Activated B cell treated with CpG ODN at 0.5 μM for 24 hours (primary cell): ENCODE measurements at regions not wholly inside any gene's neighbourhood (a gene's known extent, or its start where the extent isn't known, plus 50 kb on each side); places are given as distances from the start of the nearest gene placed in this dataset.

Source experiments
- ATAC-seq: fragments of 200-7000 bp; cut with Tn5 transposase; one replicate; pipeline ENCODE4 v1.10.0; 2021; ENCODE audit warnings: low read depth, mild to moderate bottlenecking, moderate library complexity
- CTCF ChIA-PET: fragments of 350-600 bp; sonication (Branson Sonifier 250); formaldehyde crosslinking; loops from one replicate; lab custom pipeline; 2021; ENCODE audit warnings: antibody characterized with exemption; lab: Charles Lee
- POLR2A ChIA-PET: fragments of 350-600 bp; sonication (Branson Sonifier 250); formaldehyde crosslinking; loops from one replicate; lab custom pipeline; 2021; ENCODE audit warnings: antibody characterized with exemption; lab: Charles Lee
- DNase-seq: peaks from one replicate; pipeline ENCODE4 v3.0.0; 2022
- H3K27ac Mint-ChIP-seq: one replicate; pipeline ENCODE4 v1.8.0; 2020; ENCODE audit warnings: mixed read lengths
- H3K27me3 Mint-ChIP-seq: one replicate; pipeline ENCODE4 v1.8.0; 2021; ENCODE audit warnings: mixed read lengths
- H3K36me3 Mint-ChIP-seq: one replicate; pipeline ENCODE4 v1.8.0; 2021; ENCODE audit warnings: low read depth, mixed read lengths
- H3K4me1 Mint-ChIP-seq: one replicate; pipeline ENCODE4 v1.8.0; 2021; ENCODE audit warnings: mixed read lengths
- H3K4me3 Mint-ChIP-seq: one replicate; pipeline ENCODE4 v1.8.0; 2020; ENCODE audit warnings: mild to moderate bottlenecking, mixed read lengths
- H3K9me3 Mint-ChIP-seq: one replicate; pipeline ENCODE4 v1.8.0; 2020; ENCODE audit warnings: mixed read lengths
- intact Hi-C: fragments of 100-400 bp; cut with micrococcal nuclease; formaldehyde crosslinking; loops from one replicate; pipeline ENCODE4 v1.15.1; 2024
- TF ChIP-seq, protein P1 (sequence below): fragments of 200-600 bp; IDR thresholded peaks from one replicate; pipeline ENCODE4 v1.8.0; 2022; ENCODE audit warnings: antibody characterized with exemption, mild to moderate bottlenecking

DNA sequence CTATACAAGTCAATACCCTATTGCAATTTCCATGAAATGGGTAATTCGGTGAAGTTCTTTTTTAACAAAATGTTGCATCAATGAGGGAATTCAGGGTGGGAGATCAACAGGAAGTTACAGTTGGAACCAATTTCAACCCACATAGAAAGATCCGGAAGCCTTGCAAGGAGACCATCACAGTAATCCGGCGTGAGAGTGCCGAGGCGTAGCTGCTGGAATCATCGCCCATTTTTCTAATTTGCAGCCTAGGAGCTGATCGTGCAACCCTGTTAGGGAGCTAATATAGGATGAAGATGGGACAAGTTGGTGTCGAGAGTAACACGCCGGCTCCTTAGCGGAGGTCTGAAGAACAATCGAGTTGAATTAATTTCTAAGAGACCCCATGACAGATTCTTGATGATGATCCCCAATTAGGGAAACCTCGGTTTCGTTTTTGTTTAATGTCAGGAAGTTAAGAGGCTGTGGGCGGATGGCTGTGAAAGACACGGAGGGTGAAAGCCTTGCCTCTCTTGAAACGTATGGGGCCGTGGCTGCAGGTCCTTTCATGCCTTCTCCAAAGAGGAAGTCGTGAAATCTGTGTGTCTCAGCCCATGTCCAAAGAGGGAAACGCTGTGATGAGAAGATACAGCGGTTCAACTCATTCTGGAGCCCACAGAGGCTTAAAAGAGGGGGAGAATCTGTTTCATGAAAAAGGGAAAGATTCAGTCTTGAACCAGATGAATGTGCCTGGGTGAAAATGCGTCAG, 51.2 kb upstream of the CARD11 start:
- Mint-ChIP-seq H3K36me3 (no peaks in the 10 kb centered on the region), H3K27me3 (no peaks in the 10 kb centered on the region), H3K27ac (peak overlapping the region; percentile 92), H3K4me1 (peaks cover 48% of the 10 kb centered on the region), H3K4me3 (peak overlapping the region; percentile 80), H3K9me3 (no peaks in the 10 kb centered on the region)
- DNase-seq = no peak
- ATAC-seq = peak; percentile 42
- CTCF ChIA-PET = interaction anchor here (6.3 kb wide), 1 partner anchor 29 kb away, joined by 38 read pairs; no protein-coding TSS in a partner anchor
- intact Hi-C loops = loop anchor here (5.0 kb wide), 1 partner anchor 42 kb away; no protein-coding TSS in a partner anchor
- TF ChIP-seq, protein P1, sequence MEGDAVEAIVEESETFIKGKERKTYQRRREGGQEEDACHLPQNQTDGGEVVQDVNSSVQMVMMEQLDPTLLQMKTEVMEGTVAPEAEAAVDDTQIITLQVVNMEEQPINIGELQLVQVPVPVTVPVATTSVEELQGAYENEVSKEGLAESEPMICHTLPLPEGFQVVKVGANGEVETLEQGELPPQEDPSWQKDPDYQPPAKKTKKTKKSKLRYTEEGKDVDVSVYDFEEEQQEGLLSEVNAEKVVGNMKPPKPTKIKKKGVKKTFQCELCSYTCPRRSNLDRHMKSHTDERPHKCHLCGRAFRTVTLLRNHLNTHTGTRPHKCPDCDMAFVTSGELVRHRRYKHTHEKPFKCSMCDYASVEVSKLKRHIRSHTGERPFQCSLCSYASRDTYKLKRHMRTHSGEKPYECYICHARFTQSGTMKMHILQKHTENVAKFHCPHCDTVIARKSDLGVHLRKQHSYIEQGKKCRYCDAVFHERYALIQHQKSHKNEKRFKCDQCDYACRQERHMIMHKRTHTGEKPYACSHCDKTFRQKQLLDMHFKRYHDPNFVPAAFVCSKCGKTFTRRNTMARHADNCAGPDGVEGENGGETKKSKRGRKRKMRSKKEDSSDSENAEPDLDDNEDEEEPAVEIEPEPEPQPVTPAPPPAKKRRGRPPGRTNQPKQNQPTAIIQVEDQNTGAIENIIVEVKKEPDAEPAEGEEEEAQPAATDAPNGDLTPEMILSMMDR = no peak
- POLR2A ChIA-PET = interaction anchor here (0.5 to 1.4 kb wide), 4 partner anchors 26 to 786 kb away, joined by 3 to 7 read pairs (median 4); no protein-coding TSS in a partner anchor

DNA sequence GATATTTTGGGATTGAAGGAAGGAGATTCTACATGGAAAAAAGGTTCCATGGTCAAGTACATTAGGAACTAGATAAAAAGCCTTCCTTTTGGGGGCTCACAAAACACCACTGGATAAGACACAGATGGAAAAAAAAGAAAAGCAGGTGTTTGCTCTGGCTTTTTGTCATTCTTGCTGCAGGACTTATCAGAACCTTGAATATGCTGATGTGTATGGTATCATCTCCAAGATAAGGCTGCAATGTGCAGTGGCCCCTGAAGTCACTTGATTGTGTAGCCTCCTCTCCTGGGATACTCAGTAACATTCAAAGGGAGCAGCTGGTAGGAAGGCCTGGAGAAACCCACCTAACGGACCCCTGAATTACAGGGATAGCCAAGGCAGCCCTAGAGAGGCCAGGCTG, 54.1 kb upstream of the CARD11 start:
- Mint-ChIP-seq H3K27me3 (no peaks in the 10 kb centered on the region), H3K36me3 (no peaks in the 10 kb centered on the region), H3K9me3 (no peaks in the 10 kb centered on the region), H3K27ac (no peak overlapping the region), H3K4me3 (no peak overlapping the region), H3K4me1 (peaks cover 31% of the 10 kb centered on the region)
- intact Hi-C loops = no loop called here
- POLR2A ChIA-PET = no interaction called here
- DNase-seq = no peak
- ATAC-seq = no peak
- TF ChIP-seq, protein P1 = no peak
- CTCF ChIA-PET = no interaction called here

DNA sequence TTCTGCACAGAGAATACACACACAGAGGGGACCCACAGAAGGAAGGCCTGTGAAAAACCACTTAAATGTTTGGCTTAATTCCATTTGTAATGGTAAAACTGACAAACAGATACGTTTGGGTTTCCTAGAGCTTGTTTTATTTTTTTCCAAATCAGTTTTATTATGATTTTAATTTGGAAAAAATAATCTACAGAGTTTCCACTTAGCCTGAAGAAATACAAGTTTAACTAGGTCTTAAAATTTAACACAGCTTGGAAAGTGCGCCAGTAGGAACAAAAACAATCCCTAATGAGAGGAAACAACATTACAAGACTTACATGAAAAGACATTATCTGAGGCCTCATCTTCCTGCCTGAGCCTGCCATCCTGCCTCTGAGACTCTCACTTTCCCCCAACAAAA, 58.5 kb upstream of the CARD11 start:
- Mint-ChIP-seq H3K27ac (no peak overlapping the region), H3K4me1 (no peaks in the 10 kb centered on the region), H3K27me3 (peaks cover 2% of the 10 kb centered on the region), H3K36me3 (no peaks in the 10 kb centered on the region), H3K9me3 (peaks cover 4% of the 10 kb centered on the region), H3K4me3 (no peak overlapping the region)
- intact Hi-C loops = no loop called here
- CTCF ChIA-PET = no interaction called here
- DNase-seq = no peak
- TF ChIP-seq, protein P1 = no peak
- POLR2A ChIA-PET = no interaction called here
- no peak for ATAC-seq

DNA sequence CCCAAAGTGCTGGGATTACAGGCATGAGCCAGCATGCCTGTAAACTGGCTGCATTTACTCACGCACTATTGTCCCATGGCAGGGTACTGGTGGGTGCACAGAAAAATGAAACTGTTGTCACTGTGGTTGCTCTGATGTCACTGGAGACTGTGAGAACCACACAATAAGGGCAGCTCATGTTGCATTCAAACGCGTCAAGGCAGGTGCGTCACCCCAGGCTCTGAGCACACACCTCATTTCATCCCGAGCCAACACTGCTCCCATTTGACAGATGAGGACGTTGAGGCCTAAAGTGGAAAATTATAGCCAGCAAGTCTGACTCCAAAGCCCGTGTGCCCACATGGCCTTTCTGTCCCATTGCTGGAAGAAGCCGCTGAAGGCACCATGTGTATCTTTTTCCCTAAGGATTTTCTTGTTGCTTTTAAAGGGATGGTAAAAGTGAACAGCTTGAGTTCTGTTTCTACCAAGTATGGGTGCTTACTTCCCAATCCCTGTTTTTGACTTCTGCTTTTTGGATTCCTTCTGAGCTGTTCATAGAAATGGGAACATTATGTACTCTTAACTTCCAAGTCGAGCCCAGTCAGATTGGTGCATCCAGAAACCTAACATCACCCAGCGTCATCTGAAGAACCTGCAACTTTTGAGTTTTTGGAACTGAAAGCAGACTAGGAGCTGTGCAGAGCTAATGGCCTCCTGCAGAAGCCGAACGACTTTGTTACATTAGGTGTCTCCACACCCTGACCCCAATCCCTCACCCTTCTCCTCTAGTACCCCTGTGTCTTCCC, 60.1 kb upstream of the CARD11 start:
- Mint-ChIP-seq H3K27me3 (peaks cover 2% of the 10 kb centered on the region), H3K4me3 (no peak overlapping the region), H3K4me1 (no peaks in the 10 kb centered on the region), H3K36me3 (no peaks in the 10 kb centered on the region), H3K9me3 (peaks cover 4% of the 10 kb centered on the region), H3K27ac (no peak overlapping the region)
- ATAC-seq (no peak), DNase-seq (no peak)
- intact Hi-C loops = no loop called here
- POLR2A ChIA-PET = interaction anchor here (1.0 kb wide), 1 partner anchor 11 kb away, joined by 4 read pairs; no protein-coding TSS in a partner anchor
- TF ChIP-seq, protein P1 = no peak
- CTCF ChIA-PET = no interaction called here

DNA sequence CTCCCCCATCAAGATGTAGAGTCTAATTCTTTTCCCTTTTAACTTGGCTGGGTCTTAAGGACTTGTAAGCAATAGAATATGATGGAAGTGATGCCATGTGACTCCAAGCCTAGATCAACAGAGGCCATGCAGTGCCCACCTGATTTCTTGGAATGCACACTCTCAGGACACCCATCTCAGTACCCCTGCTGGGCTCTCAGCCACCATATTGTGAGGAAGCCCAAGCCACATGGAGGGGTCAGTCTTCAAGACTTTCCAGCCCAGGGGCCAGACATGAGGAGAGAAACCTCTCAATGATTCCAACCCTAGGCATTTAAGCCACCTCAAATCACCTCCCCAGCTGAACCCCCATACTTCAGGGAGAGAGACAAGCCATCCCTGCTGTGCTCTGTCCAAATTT, 62.2 kb upstream of the CARD11 start:
- POLR2A ChIA-PET = no interaction called here
- H3K4me1 Mint-ChIP-seq = no peaks in the 10 kb centered on the region
- ATAC-seq = no peak

More for the DNA sequence above, 62.2 kb upstream of the CARD11 start:
- H3K27ac Mint-ChIP-seq = no peak overlapping the region
- H3K4me3 Mint-ChIP-seq = no peak overlapping the region
- peaks cover 4% of the 10 kb centered on the region for H3K9me3 Mint-ChIP-seq
- H3K27me3 Mint-ChIP-seq = peaks cover 8% of the 10 kb centered on the region
- no peaks in the 10 kb centered on the region for H3K36me3 Mint-ChIP-seq
- TF ChIP-seq, protein P1 = no peak
- CTCF ChIA-PET = no interaction called here
- intact Hi-C loops = no loop called here
- DNase-seq = no peak
